WERI-Rb-1 (cell line): ENCODE measurements at regions not wholly inside any gene's neighbourhood (a gene's known extent, or its start where the extent isn't known, plus 50 kb on each side); places are given as distances from the start of the nearest gene placed in this dataset.

ENCODE experiments used
- DNase-seq: peaks from one replicate; pipeline ENCODE4 v3.0.0-alpha.2; 2020
- H3K27ac ChIP-seq: fragments of 250-450 bp; sonication (Bioruptor Pico); 2 replicates; pipeline ENCODE4 v1.5.1; 2020; ENCODE audit warnings: mild to moderate bottlenecking, moderate library complexity
- H3K27me3 ChIP-seq: fragments of 250-450 bp; sonication (Bioruptor Pico); 2 replicates; pipeline ENCODE4 v1.5.1; 2021; ENCODE audit warnings: mild to moderate bottlenecking, low read depth, moderate library complexity; ENCODE audit not compliant: insufficient read depth, severe bottlenecking
- H3K36me3 ChIP-seq: fragments of 250-450 bp; sonication (Bioruptor Pico); 2 replicates; pipeline ENCODE4 v1.5.1; 2020; ENCODE audit warnings: mild to moderate bottlenecking, moderate library complexity
- H3K4me3 ChIP-seq: 2 replicates; pipeline ENCODE4 v1.5.1; 2011; ENCODE audit warnings: low read depth, mild to moderate bottlenecking, control low read depth, low read length
- H3K9me3 ChIP-seq: fragments of 250-450 bp; sonication (Bioruptor Pico); 2 replicates; pipeline ENCODE4 v1.5.1; 2021; ENCODE audit warnings: mild to moderate bottlenecking, moderate library complexity; ENCODE audit not compliant: severe bottlenecking
- CTCF ChIP-seq: IDR thresholded peaks from 2 replicates; pipeline ENCODE4 v1.5.1; 2011; ENCODE audit warnings: low read depth, mild to moderate bottlenecking, control low read depth, inconsistent platforms, low read length

- Histone ChIP-seq H3K27me3 (no peaks in the 10 kb centered on the region), H3K4me3 (no peak overlapping the region), H3K36me3 (no peaks in the 10 kb centered on the region), H3K9me3 (no peaks in the 10 kb centered on the region), H3K27ac (no peak overlapping the region)
- no peak for DNase-seq
- TF ChIP-seq CTCF, result no peak
Observed at GRCh38 chr4:123064390-123064789, 142.0 kb upstream of the NUDT6 start.

- H3K36me3 ChIP-seq, result no peaks in the 10 kb centered on the region
Observed at GRCh38 chr4:123068081-123068480, 145.7 kb upstream of the NUDT6 start.

GRCh38 chr4:123072060-123072459 lies 149.7 kb upstream of the NUDT6 start:
- Histone ChIP-seq H3K27me3 (no peaks in the 10 kb centered on the region), H3K9me3 (no peaks in the 10 kb centered on the region), H3K4me3 (no peak overlapping the region), H3K36me3 (no peaks in the 10 kb centered on the region), H3K27ac (no peak overlapping the region)
- no peak for DNase-seq
- TF ChIP-seq CTCF, result no peak

More at GRCh38 chr4:123068081-123068480, 145.7 kb upstream of the NUDT6 start:
- no peak for DNase-seq
- Histone ChIP-seq H3K4me3 (no peak overlapping the region), H3K9me3 (no peaks in the 10 kb centered on the region), H3K27me3 (no peaks in the 10 kb centered on the region), H3K27ac (no peak overlapping the region)
- TF ChIP-seq CTCF, result no peak

GRCh38 chr4:123073650-123074049 lies 151.3 kb upstream of the NUDT6 start:
- no peak for TF ChIP-seq CTCF
- Histone ChIP-seq H3K27ac (no peak overlapping the region), H3K4me3 (no peak overlapping the region), H3K27me3 (no peaks in the 10 kb centered on the region), H3K36me3 (no peaks in the 10 kb centered on the region), H3K9me3 (no peaks in the 10 kb centered on the region)
- no peak for DNase-seq

GRCh38 chr4:123077330-123077729 lies 154.9 kb upstream of the NUDT6 start:
- H3K27ac ChIP-seq, result no peak overlapping the region
- no peaks in the 10 kb centered on the region for H3K27me3 ChIP-seq
- H3K36me3 ChIP-seq, result no peaks in the 10 kb centered on the region
- TF ChIP-seq CTCF, result no peak
- no peak for DNase-seq
- H3K9me3 ChIP-seq, result no peaks in the 10 kb centered on the region
- no peak overlapping the region for H3K4me3 ChIP-seq

- TF ChIP-seq CTCF, result no peak
- Histone ChIP-seq H3K9me3 (no peaks in the 10 kb centered on the region), H3K27me3 (no peaks in the 10 kb centered on the region), H3K36me3 (no peaks in the 10 kb centered on the region), H3K27ac (no peak overlapping the region), H3K4me3 (no peak overlapping the region)
- no peak for DNase-seq
Observed at GRCh38 chr4:123081971-123082370, 159.6 kb upstream of the NUDT6 start.
